Fibroblast of lung (primary cell): ENCODE measurements at regions not wholly inside any gene's neighbourhood (a gene's known extent, or its start where the extent isn't known, plus 50 kb on each side); places are given as distances from the start of the nearest gene placed in this dataset.

Source experiments
- EZH2 ChIP-seq: IDR thresholded peaks from 2 replicates; pipeline ENCODE4 v1.5.1; 2012; ENCODE audit warnings: low read length, control low read depth, mild to moderate bottlenecking; ENCODE audit errors: missing control alignments
- TF ChIP-seq, protein P1 (sequence below), 2 donors: IDR thresholded peaks in 1 of 2; conservative IDR thresholded peaks in 1 of 2; 1 replicate in 1 of 2; 2 replicates in 1 of 2; pipeline ENCODE4 v1.5.1; 2011 to 2012; ENCODE audit warnings: low read length in 2 of 2, control low read depth in 1 of 2, inconsistent platforms in 1 of 2, low read depth in 1 of 2, mild to moderate bottlenecking in 1 of 2

DNA sequence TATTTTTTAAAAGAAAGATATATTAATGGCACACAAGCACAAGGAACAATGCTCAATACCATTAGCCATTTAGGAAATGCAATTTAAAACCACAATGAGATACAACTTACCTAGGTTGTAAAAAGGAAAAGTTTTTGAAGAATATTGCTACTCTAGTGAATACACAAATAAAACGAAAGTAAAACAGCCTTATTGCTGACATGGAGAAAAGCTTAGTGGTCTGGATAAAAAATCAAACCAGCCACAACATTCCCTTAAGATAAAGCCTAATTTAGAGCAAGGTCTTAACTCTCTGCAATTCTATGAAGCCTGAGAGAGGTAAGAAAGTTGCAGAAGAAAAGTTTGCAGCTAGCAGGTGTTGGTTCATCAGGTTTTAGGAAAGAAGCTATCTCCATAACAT lies 892.7 kb upstream of the ALCAM start:
- no peak for TF ChIP-seq EZH2
- TF ChIP-seq, protein P1, sequence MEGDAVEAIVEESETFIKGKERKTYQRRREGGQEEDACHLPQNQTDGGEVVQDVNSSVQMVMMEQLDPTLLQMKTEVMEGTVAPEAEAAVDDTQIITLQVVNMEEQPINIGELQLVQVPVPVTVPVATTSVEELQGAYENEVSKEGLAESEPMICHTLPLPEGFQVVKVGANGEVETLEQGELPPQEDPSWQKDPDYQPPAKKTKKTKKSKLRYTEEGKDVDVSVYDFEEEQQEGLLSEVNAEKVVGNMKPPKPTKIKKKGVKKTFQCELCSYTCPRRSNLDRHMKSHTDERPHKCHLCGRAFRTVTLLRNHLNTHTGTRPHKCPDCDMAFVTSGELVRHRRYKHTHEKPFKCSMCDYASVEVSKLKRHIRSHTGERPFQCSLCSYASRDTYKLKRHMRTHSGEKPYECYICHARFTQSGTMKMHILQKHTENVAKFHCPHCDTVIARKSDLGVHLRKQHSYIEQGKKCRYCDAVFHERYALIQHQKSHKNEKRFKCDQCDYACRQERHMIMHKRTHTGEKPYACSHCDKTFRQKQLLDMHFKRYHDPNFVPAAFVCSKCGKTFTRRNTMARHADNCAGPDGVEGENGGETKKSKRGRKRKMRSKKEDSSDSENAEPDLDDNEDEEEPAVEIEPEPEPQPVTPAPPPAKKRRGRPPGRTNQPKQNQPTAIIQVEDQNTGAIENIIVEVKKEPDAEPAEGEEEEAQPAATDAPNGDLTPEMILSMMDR (conservative IDR thresholded peaks at IDR 0.05 in 1 of 2, IDR thresholded peaks at IDR 0.05 in 1 of 2; ENCODE audit: low read depth in 1 of 2, low read length in 2 of 2) = no peak
